ENCODE measurements at regions not wholly inside any gene's neighbourhood (a gene's known extent, or its start where the extent isn't known, plus 50 kb on each side); places are given as distances from the start of the nearest gene placed in this dataset.
"Not testable (repeated sequence)": the region's sequence is repeated elsewhere in the genome, so short reads cannot be mapped to it uniquely, and the experiment has no call there.

GRCh38 chr11:25613451-25613850 lies 718.5 kb upstream of the ANO3 start:
- DNase-seq (ENCODE audit: low spot score): no peak
- no peak for TF ChIP-seq CTCF (IDR thresholded peaks at IDR 0.05; ENCODE audit: extremely low read depth, insufficient read depth, missing control alignments)
- in situ Hi-C loops (cut with MboI; ENCODE audit: low pct_unique_long_range_greater_than_20kb, low sequenced_read_pairs, unreplicated experiment): no loop called here

GRCh38 chr11:25613865-25614264 lies 718.1 kb upstream of the ANO3 start:
- no peak for TF ChIP-seq CTCF (IDR thresholded peaks at IDR 0.05; ENCODE audit: extremely low read depth, insufficient read depth, missing control alignments)
- no peak for DNase-seq (ENCODE audit: low spot score)
- in situ Hi-C loops (cut with MboI; ENCODE audit: low pct_unique_long_range_greater_than_20kb, low sequenced_read_pairs, unreplicated experiment): no loop called here

DNA sequence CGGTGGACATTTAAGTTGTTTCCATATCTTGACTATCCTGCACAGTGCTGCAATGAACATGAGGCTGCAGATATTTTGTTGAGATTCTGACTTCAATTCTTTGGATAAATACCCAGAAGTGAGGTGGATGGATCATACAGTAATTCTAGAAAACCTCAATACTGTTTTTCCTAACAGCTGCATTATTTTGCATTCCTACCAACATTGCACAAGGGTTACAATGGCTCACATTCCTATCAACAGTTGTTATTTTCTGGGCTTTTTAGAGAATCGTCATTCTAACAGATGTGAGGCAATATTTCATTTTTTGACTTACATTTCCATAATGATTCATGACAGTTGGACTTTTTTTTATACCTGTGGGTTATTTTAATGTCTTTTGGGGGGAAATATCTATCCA lies 716.9 kb upstream of the ANO3 start:
- DNase-seq (ENCODE audit: low spot score): no peak
- no peak for TF ChIP-seq CTCF (IDR thresholded peaks at IDR 0.05; ENCODE audit: extremely low read depth, insufficient read depth, missing control alignments)
- in situ Hi-C loops (cut with MboI; ENCODE audit: low pct_unique_long_range_greater_than_20kb, low sequenced_read_pairs, unreplicated experiment): no loop called here

DNA sequence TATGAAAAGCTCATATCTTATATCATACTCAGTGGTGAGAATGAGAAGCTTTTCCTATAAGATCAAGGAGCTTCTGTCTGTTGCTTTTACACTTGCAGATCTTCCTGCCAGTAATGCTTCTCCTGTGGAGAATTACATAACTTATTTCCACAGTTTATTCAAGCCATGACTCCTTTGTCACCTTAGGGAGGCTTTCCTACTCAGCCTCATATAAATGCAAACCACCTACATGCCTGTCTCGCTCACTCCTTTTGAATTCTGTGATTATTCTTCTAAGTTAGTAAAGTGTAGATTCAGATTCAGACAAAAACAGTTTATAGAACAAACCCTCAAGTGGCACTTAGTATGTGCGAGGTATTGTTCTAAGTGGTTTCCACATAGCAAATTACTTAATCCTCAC lies 716.1 kb upstream of the ANO3 start:
- DNase-seq (ENCODE audit: low spot score): no peak
- TF ChIP-seq CTCF (IDR thresholded peaks at IDR 0.05; ENCODE audit: extremely low read depth, insufficient read depth, missing control alignments): no peak
- in situ Hi-C loops (cut with MboI; ENCODE audit: low pct_unique_long_range_greater_than_20kb, low sequenced_read_pairs, unreplicated experiment): no loop called here

- no peak for DNase-seq (ENCODE audit: low spot score)
- in situ Hi-C loops (cut with MboI; ENCODE audit: low pct_unique_long_range_greater_than_20kb, low sequenced_read_pairs, unreplicated experiment): no loop called here
- no peak for TF ChIP-seq CTCF (IDR thresholded peaks at IDR 0.05; ENCODE audit: extremely low read depth, insufficient read depth, missing control alignments)
Observed at GRCh38 chr11:25625094-25625493, 706.8 kb upstream of the ANO3 start.

GRCh38 chr11:25628030-25628429 lies 703.9 kb upstream of the ANO3 start:
- in situ Hi-C loops (cut with MboI; ENCODE audit: low pct_unique_long_range_greater_than_20kb, low sequenced_read_pairs, unreplicated experiment): no loop called here
- TF ChIP-seq CTCF (IDR thresholded peaks at IDR 0.05; ENCODE audit: extremely low read depth, insufficient read depth, missing control alignments): no peak
- no peak for DNase-seq (ENCODE audit: low spot score)

GRCh38 chr11:25633230-25633629 lies 698.7 kb upstream of the ANO3 start:
- in situ Hi-C loops (cut with MboI; ENCODE audit: low pct_unique_long_range_greater_than_20kb, low sequenced_read_pairs, unreplicated experiment): no loop called here
- DNase-seq (ENCODE audit: low spot score): no peak
- TF ChIP-seq CTCF (IDR thresholded peaks at IDR 0.05; ENCODE audit: extremely low read depth, insufficient read depth, missing control alignments): no peak

- DNase-seq (ENCODE audit: low spot score); in situ Hi-C loops (cut with MboI; ENCODE audit: low pct_unique_long_range_greater_than_20kb, low sequenced_read_pairs, unreplicated experiment): not testable (repeated sequence)
Observed at GRCh38 chr11:25649220-25649619, 682.7 kb upstream of the ANO3 start.
